ENCODE measurements at regions not wholly inside any gene's neighbourhood (a gene's known extent, or its start where the extent isn't known, plus 50 kb on each side); places are given as distances from the start of the nearest gene placed in this dataset.

- TF ChIP-seq POLR2A (IDR thresholded peaks at IDR 0.05), result no peak
- TF ChIP-seq CTCF (IDR thresholded peaks at IDR 0.05), result no peak
These were observed 73.5 kb upstream of the WNT4 start for GRCh38 chr1:22216210-22216883.
